SK-N-MC (cell line): ENCODE measurements at regions not wholly inside any gene's neighbourhood (a gene's known extent, or its start where the extent isn't known, plus 50 kb on each side); places are given as distances from the start of the nearest gene placed in this dataset.

Experiments used
- EZH2 ChIP-seq: fragments of 200-600 bp; sonication (generic); IDR thresholded peaks from one replicate; pipeline ENCODE4 v1.6.1; 2017; ENCODE audit warnings: antibody characterized with exemption
- POLR2AphosphoS5 ChIP-seq: IDR thresholded peaks from 2 replicates; pipeline ENCODE4 v1.6.1; 2012; ENCODE audit warnings: mild to moderate bottlenecking, low read depth, low read length, borderline replicate concordance

DNA sequence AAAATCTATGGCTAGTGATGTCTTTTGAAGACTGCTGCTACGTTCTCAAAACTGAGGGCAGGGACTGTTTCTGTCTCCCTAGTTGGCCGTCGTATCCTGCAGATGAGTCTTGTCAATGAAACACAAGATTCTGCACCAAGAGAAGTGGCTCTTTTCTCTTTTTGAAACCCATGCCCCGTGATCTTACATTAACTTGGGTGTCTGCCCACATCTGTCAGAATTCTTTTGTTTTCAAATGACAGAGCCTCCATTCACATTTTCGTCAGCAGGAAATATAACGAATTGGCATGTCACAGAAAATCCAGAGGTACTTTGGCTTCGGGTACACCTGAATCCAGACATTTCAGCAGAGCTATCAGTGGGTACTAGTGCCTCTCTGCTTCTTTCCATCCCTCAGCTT is 331.3 kb upstream of the PROK2 start:
- TF ChIP-seq EZH2 (no peak), POLR2AphosphoS5 (no peak)
